Endothelial cell (in vitro differentiated cells): ENCODE measurements at regions not wholly inside any gene's neighbourhood (a gene's known extent, or its start where the extent isn't known, plus 50 kb on each side); places are given as distances from the start of the nearest gene placed in this dataset.
A peak's percentile ranks its signal among the peaks of the same experiment; 100 is the strongest.

Experiments
- DNase-seq: peaks from one replicate; pipeline ENCODE4 v3.0.0; 2021; ENCODE audit warnings: low spot score
- H3K27ac Mint-ChIP-seq: one replicate; pipeline ENCODE4 v1.8.0; 2021; ENCODE audit warnings: mixed read lengths, inconsistent platforms; ENCODE audit not compliant: unreplicated experiment
- H3K27me3 Mint-ChIP-seq: one replicate; pipeline ENCODE4 v1.8.0; 2021; ENCODE audit warnings: mild to moderate bottlenecking, moderate library complexity, mixed read lengths, inconsistent platforms; ENCODE audit not compliant: unreplicated experiment
- H3K36me3 Mint-ChIP-seq: one replicate; pipeline ENCODE4 v1.8.0; 2021; ENCODE audit warnings: mild to moderate bottlenecking, low read depth, mixed read lengths, inconsistent platforms; ENCODE audit not compliant: unreplicated experiment
- H3K4me1 Mint-ChIP-seq: one replicate; pipeline ENCODE4 v1.8.0; 2021; ENCODE audit warnings: mild to moderate bottlenecking, mixed read lengths, inconsistent platforms; ENCODE audit not compliant: unreplicated experiment
- H3K4me3 Mint-ChIP-seq: one replicate; pipeline ENCODE4 v1.8.0; 2021; ENCODE audit warnings: mild to moderate bottlenecking, mixed read lengths, inconsistent platforms; ENCODE audit not compliant: unreplicated experiment
- H3K9me3 Mint-ChIP-seq: one replicate; pipeline ENCODE4 v1.8.0; 2021; ENCODE audit warnings: mixed read lengths, inconsistent platforms; ENCODE audit not compliant: unreplicated experiment
- TF ChIP-seq, protein P1 (sequence below): fragments of 200-600 bp; sonication (generic); IDR thresholded peaks from one replicate; pipeline ENCODE4 v1.5.0; 2021; ENCODE audit warnings: antibody characterized with exemption; ENCODE audit not compliant: unreplicated experiment

DNA sequence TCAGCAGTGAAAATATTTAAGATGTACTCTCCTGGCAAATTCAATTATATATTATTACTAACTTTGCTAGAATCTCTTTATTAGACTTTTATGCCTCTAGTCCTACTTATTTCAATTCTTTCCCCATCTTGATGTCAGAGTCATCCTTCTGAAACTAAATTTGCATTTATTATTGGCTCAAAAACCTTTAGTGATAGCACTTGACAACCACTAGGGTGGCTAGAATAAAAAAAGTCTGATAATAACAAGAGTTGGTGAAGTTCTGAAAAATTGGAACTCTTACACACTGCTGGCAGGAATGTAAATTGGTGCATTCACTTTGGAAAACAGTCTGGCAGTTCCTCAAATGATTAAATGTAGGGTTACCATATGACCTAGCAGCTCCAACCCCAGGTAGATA, 73.8 kb downstream of the LSMEM1 start:
- H3K4me1 Mint-ChIP-seq: peaks cover 9% of the 10 kb centered on the region
- H3K27me3 Mint-ChIP-seq: no peaks in the 10 kb centered on the region
- no peak for DNase-seq
- no peaks in the 10 kb centered on the region for H3K9me3 Mint-ChIP-seq
- no peaks in the 10 kb centered on the region for H3K36me3 Mint-ChIP-seq
- H3K4me3 Mint-ChIP-seq: no peak overlapping the region
- TF ChIP-seq, protein P1, sequence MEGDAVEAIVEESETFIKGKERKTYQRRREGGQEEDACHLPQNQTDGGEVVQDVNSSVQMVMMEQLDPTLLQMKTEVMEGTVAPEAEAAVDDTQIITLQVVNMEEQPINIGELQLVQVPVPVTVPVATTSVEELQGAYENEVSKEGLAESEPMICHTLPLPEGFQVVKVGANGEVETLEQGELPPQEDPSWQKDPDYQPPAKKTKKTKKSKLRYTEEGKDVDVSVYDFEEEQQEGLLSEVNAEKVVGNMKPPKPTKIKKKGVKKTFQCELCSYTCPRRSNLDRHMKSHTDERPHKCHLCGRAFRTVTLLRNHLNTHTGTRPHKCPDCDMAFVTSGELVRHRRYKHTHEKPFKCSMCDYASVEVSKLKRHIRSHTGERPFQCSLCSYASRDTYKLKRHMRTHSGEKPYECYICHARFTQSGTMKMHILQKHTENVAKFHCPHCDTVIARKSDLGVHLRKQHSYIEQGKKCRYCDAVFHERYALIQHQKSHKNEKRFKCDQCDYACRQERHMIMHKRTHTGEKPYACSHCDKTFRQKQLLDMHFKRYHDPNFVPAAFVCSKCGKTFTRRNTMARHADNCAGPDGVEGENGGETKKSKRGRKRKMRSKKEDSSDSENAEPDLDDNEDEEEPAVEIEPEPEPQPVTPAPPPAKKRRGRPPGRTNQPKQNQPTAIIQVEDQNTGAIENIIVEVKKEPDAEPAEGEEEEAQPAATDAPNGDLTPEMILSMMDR: peak; percentile 30
- no peak overlapping the region for H3K27ac Mint-ChIP-seq

DNA sequence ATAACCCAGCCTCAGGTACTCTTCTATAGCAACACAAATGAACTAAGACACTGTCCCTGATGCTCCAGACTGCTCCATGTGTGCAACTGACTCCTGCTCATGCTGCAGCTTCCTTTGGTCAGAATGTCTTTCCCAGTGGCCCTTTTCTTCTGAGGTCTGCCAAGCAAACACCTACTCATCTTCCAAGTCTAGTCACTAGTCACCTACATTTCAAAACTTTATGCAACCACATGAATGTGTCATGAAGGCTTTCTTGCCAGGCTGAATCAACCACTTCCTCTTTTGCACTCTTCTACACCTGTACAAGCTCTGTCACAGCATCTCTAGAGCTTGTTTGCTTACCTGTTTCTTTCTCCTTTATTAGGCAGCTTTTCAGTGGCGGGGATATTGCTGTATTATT, 75.8 kb downstream of the LSMEM1 start:
- Mint-ChIP-seq H3K27me3 (peaks cover 1% of the 10 kb centered on the region), H3K4me1 (peaks cover 9% of the 10 kb centered on the region), H3K9me3 (no peaks in the 10 kb centered on the region), H3K36me3 (no peaks in the 10 kb centered on the region), H3K27ac (no peak overlapping the region), H3K4me3 (no peak overlapping the region)
- TF ChIP-seq, protein P1: no peak
- DNase-seq: no peak

DNA sequence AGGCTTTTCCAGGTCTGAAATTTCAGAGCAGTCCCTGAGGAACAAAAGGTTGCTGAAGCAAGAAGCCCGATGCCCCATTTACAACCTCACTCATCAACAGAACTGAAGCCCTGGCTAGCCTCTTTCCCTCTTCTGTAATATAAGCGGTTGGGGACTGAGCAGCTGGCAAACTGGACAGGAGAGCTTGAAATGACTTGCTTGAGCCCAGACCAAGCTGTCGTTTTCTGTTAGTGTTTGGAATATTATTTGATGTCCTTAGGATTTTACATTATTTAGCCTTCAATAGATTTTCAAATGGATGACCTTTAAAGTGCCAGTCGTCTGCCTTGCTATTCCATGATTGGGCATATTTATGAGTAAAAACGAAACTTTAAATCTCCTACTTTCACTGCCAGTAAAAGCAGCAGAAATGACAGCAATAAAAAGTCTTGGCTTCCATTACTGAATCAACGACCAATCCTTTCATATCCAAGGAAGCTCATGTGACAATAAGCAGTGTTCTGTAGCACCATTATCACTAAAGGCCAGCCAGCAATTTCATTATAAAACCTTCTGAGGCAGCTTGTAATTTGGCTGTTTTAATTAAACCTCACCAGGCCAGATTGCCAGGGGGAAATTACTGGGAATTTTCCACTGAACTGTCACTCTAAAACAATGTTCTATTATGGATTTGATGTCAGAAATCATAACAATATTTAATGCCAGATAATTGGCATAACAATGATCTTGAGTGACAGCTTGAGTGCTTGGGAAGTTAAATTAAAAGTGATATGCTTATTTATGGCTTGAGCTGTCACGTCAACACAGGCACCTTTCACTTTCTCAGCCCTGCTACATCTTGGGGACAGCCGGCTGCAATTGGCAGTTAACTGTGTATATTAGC, 85.9 kb downstream of the LSMEM1 start:
- TF ChIP-seq, protein P1: no peak
- Mint-ChIP-seq H3K4me3 (no peak overlapping the region), H3K27me3 (no peaks in the 10 kb centered on the region), H3K36me3 (no peaks in the 10 kb centered on the region), H3K4me1 (no peaks in the 10 kb centered on the region), H3K9me3 (no peaks in the 10 kb centered on the region), H3K27ac (no peak overlapping the region)
- no peak for DNase-seq

DNA sequence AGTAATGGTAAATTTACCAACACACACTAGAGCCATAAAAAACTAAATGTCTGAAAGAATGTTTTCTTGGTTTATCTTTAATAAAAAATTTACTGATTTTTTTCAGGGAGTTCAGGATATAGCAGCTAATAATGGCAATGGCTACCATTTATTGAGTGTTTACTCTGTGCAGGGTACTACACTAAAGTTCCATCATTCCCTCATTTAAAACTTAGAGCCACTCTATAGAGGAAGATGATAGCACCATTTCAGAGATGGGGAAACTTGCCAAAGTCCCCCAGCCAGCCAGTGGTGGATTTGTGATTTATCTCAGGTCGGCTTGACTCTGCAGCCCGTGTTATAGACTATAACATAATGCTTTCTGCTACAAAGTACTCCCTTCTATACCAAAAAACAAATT, 86.6 kb downstream of the LSMEM1 start:
- no peak for DNase-seq
- Mint-ChIP-seq H3K27ac (no peak overlapping the region), H3K9me3 (no peaks in the 10 kb centered on the region), H3K36me3 (no peaks in the 10 kb centered on the region), H3K4me3 (no peak overlapping the region), H3K4me1 (no peaks in the 10 kb centered on the region), H3K27me3 (no peaks in the 10 kb centered on the region)
- TF ChIP-seq, protein P1: no peak

DNA sequence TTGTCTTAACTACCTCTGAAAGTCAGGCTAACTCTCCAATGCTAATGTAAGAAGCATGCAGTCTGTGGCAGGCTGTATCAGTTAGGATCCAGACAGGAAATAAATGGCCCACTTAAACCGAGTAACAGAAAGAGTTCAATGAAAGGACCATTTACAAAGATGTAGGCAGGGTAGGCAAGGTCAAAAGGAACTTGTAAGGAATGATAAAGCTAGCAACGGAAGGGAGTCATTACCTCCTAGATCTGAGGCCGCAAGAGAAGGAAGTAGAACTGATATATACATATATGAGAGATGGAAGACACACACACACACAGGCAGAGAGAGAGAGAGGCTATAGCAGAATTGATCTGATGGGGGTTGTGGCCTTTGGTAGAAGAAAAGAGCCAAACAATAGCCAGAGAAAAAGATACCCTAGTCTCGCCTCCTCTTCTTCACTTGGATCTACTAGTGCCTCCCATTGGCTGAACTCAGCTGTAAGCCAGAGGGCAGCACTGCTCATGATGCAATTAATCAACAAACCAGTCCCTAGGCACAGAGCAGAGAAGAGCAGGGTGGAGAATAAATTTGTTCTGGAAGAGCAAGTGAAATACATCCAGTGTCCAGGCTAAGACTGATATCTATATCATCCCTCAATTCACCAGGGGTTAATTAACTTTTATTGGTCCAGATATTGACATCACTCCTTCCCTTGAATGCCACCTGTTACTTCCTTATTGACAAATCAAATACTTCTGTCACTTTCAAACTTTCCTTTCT, 91.2 kb downstream of the LSMEM1 start:
- no peak overlapping the region for H3K4me3 Mint-ChIP-seq
- H3K27ac Mint-ChIP-seq: no peak overlapping the region
- TF ChIP-seq, protein P1: no peak
- H3K4me1 Mint-ChIP-seq: no peaks in the 10 kb centered on the region
- no peaks in the 10 kb centered on the region for H3K36me3 Mint-ChIP-seq
- peaks cover 3% of the 10 kb centered on the region for H3K27me3 Mint-ChIP-seq
- H3K9me3 Mint-ChIP-seq: no peaks in the 10 kb centered on the region
- DNase-seq: no peak
